Left lung (tissue), 4 donors: ENCODE measurements at regions not wholly inside any gene's neighbourhood (a gene's known extent, or its start where the extent isn't known, plus 50 kb on each side); places are given as distances from the start of the nearest gene placed in this dataset.

Experiments
- ATAC-seq: fragments of 200-7000 bp; cut with Tn5 transposase; one replicate; pipeline ENCODE4 v1.9.1; 2020; ENCODE audit warnings: moderate library complexity
- DNase-seq, 4 donors: peaks; one replicate each; pipeline ENCODE4 v3.0.0-alpha.2; 2013 to 2020
- H3K27ac ChIP-seq, 2 donors: fragments of 200-600 bp; sonication (generic) in 1 of 2; one replicate each; pipeline versions ENCODE4 v1.5.0 to v1.8.0; 2020 to 2021
- H3K27me3 ChIP-seq, 2 donors: fragments of 200-600 bp; sonication (generic) in 1 of 2; one replicate each; pipeline versions ENCODE4 v1.5.0 to v1.8.0; 2020 to 2021
- H3K36me3 ChIP-seq, 2 donors: fragments of 200-600 bp; sonication (generic) in 1 of 2; one replicate each; pipeline versions ENCODE4 v1.5.0 to v1.8.0; 2020 to 2021
- H3K4me1 ChIP-seq, 2 donors: fragments of 200-600 bp; one replicate each; pipeline ENCODE4 v1.8.0; 2021
- H3K4me3 ChIP-seq, 2 donors: fragments of 200-600 bp; sonication (generic) in 1 of 2; one replicate each; pipeline versions ENCODE4 v1.5.0 to v1.8.0; 2020 to 2021; ENCODE audit warnings: mild to moderate bottlenecking in 1 of 2
- H3K9me3 ChIP-seq, 2 donors: fragments of 200-600 bp; sonication (generic) in 1 of 2; one replicate each; pipeline versions ENCODE4 v1.5.0 to v1.8.0; 2020 to 2021
- CTCF ChIP-seq, 2 donors: fragments of 200-600 bp; sonication (generic) in 1 of 2; IDR thresholded peaks; one replicate each; pipeline versions ENCODE4 v1.5.0 to v1.8.0; 2021; ENCODE audit warnings: antibody characterized with exemption in 2 of 2
- intact Hi-C, 2 donors: fragments of 100-400 bp; cut with DNase I; formaldehyde crosslinking; loops; one replicate each; pipeline versions ENCODE4 v1.11.2 to v1.14.2; 2022
- donor health status: DM: no; HTN: yes; CAD: no.
- donor health status: DM: no; HTN: no; CAD: no.

GRCh38 chr10:125283191-125283835 is 123.0 kb upstream of the CTBP2 start:
- Histone ChIP-seq H3K36me3 (no peaks in the 10 kb centered on the region), H3K27ac (no peak overlapping the region), H3K9me3 (no peaks in the 10 kb centered on the region), H3K4me3 (no peak overlapping the region), H3K27me3 (peaks cover 0 to 8% of the 10 kb centered on the region in 2 donors), H3K4me1 (no peaks in the 10 kb centered on the region)
- DNase-seq (peak in 1 of 4 donors; percentile 8), ATAC-seq (peak; percentile 11)
- no peak for TF ChIP-seq CTCF (IDR thresholded peaks at IDR 0.05)
- intact Hi-C loops, result no loop called here

GRCh38 chr10:125281091-125281490 is 120.7 kb upstream of the CTBP2 start:
- intact Hi-C loops, result no loop called here
- H3K27me3 ChIP-seq, result peaks cover 0 to 8% of the 10 kb centered on the region in 2 donors
- no peak for TF ChIP-seq CTCF (IDR thresholded peaks at IDR 0.05)
- ATAC-seq, result peak; percentile 59
- H3K36me3 ChIP-seq, result no peaks in the 10 kb centered on the region
- H3K4me3 ChIP-seq, result no peak overlapping the region
- H3K4me1 ChIP-seq, result no peaks in the 10 kb centered on the region
- no peak overlapping the region for H3K27ac ChIP-seq
- H3K9me3 ChIP-seq, result peaks cover 0 to 5% of the 10 kb centered on the region in 2 donors
- DNase-seq, result no peak

- ATAC-seq (no peak), DNase-seq (no peak)
- intact Hi-C loops, result no loop called here
- Histone ChIP-seq H3K36me3 (no peaks in the 10 kb centered on the region), H3K27me3 (no peaks in the 10 kb centered on the region), H3K27ac (no peak overlapping the region), H3K4me3 (no peak overlapping the region), H3K9me3 (peaks cover 0 to 6% of the 10 kb centered on the region in 2 donors), H3K4me1 (no peaks in the 10 kb centered on the region)
- TF ChIP-seq CTCF (IDR thresholded peaks at IDR 0.05), result no peak
These were observed 115.8 kb upstream of the CTBP2 start for GRCh38 chr10:125276133-125276532.

- intact Hi-C loops, result no loop called here
- TF ChIP-seq CTCF (IDR thresholded peaks at IDR 0.05), result no peak
These were observed 114.6 kb upstream of the CTBP2 start for GRCh38 chr10:125274961-125275360.

DNA sequence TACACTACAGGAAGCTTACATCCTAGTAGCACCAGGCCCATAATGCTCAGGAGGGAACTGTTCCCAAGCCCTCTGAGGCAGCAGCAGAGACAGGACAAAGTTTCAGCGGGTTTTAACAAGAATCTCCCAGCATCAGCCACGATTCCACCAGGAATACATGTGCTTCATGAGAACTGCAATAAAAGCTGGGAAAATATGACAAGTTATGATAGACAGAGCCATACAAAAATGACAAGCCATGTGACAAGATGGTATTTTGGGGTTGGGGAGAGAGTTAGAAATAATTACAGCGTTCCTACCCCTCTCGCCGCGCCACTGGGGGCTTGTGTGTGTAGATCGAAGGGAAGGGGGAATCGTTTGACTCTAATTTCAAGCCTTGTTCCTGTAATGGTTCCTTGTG is 112.7 kb upstream of the CTBP2 start:
- Histone ChIP-seq H3K4me3 (no peak overlapping the region), H3K9me3 (peaks cover 0 to 6% of the 10 kb centered on the region in 2 donors), H3K27ac (no peak overlapping the region), H3K4me1 (no peaks in the 10 kb centered on the region), H3K36me3 (no peaks in the 10 kb centered on the region), H3K27me3 (no peaks in the 10 kb centered on the region)
- DNase-seq (no peak), ATAC-seq (no peak)
- TF ChIP-seq CTCF (IDR thresholded peaks at IDR 0.05), result no peak
- intact Hi-C loops, result no loop called here

More at GRCh38 chr10:125274961-125275360, 114.6 kb upstream of the CTBP2 start:
- Histone ChIP-seq H3K36me3 (no peaks in the 10 kb centered on the region), H3K27me3 (no peaks in the 10 kb centered on the region), H3K4me1 (no peaks in the 10 kb centered on the region), H3K4me3 (no peak overlapping the region), H3K9me3 (peaks cover 0 to 6% of the 10 kb centered on the region in 2 donors), H3K27ac (no peak overlapping the region)
- DNase-seq (no peak), ATAC-seq (no peak)
